NCI-H146 treated with DMSO at 0.1 percent for 48 hours (cell line): ENCODE measurements at regions not wholly inside any gene's neighbourhood (a gene's known extent, or its start where the extent isn't known, plus 50 kb on each side); places are given as distances from the start of the nearest gene placed in this dataset.

Experiments
- DNase-seq: peaks from one replicate; lab custom pipeline; 2025; ENCODE audit not compliant: unreplicated experiment; lab: John Stamatoyannopoulos, UW

- no peak for DNase-seq
Observed at GRCh38 chr3:146929696-146930095, 324.6 kb upstream of the PLSCR5 start.

DNA sequence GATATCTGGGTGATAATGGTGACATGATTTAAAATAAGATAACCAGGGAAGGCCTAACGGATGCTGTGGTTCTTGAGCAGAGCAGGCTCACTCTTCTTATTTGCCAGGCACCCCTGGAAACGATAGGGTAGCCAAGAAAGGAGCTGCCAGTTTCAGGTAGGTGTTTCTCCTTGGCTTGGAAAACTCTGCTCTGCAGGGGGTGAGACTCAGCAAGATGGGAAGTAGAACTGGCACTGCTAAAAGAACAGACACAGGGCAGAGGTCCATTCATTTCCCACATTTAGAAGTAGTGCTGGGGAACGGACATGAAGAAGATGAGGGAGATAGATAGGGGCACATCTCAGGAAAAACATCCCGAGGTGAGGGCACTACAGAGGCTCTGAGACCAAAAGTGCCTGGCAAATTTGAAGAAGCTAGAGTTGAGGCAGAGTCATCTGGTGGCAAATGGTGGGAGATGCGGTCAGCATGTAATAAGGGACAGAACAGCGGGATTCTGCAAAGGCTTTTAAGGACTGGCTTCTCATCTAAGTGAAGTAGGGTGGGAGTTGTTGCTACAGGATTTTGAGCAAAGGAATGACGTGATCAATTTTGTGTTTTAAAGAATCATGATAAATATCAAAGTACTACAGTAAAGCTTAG is 323.4 kb upstream of the PLSCR5 start:
- no peak for DNase-seq

DNA sequence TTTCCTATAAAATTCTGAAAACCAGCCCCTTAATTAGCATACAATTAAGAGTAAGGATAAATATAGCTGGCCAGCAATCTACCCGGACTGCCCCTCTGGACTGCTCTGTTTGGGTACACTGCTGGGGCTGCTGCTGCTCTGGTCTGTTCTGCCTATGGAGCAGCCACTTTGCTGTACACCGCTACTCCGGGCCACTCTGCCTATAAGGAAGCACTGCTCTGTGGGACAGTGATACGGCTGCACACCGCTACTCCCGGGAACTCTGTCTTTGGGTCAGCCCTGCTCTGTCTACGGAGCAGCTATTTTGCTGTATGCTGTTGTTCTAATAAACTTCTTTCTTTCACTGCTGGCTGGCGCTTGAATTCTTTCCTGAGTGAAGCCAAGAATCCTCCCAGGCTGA is 316.5 kb upstream of the PLSCR5 start:
- no peak for DNase-seq

DNA sequence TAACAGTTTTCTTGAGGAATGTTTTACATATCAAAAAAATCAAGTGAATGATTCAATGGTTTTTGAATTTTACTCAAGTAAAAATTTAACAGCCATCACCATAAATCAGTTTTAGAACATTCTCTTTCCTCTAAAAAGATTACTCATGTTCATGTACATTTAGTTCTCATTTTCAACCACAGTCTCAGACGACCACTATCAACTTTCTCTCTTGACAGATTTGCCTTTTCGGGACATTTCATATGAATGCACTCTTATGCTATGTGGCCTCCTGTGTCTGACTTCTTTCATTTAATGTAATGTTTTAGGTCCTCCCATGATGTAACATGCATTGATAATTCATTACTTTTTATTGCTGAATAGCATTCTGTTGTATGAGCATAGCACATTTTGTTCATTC is 309.3 kb upstream of the PLSCR5 start:
- no peak for DNase-seq

- DNase-seq = no peak
Observed at GRCh38 chr3:146912241-146913015, 307.3 kb upstream of the PLSCR5 start.

GRCh38 chr3:146903927-146904326 is 298.8 kb upstream of the PLSCR5 start:
- DNase-seq = no peak

GRCh38 chr3:146899171-146899570 is 294.0 kb upstream of the PLSCR5 start:
- DNase-seq = no peak

GRCh38 chr3:146896711-146897110 is 291.6 kb upstream of the PLSCR5 start:
- DNase-seq = no peak

- no peak for DNase-seq
Observed at GRCh38 chr3:146895026-146895749, 290.0 kb upstream of the PLSCR5 start.

GRCh38 chr3:146894406-146894805 is 289.3 kb upstream of the PLSCR5 start:
- no peak for DNase-seq

DNA sequence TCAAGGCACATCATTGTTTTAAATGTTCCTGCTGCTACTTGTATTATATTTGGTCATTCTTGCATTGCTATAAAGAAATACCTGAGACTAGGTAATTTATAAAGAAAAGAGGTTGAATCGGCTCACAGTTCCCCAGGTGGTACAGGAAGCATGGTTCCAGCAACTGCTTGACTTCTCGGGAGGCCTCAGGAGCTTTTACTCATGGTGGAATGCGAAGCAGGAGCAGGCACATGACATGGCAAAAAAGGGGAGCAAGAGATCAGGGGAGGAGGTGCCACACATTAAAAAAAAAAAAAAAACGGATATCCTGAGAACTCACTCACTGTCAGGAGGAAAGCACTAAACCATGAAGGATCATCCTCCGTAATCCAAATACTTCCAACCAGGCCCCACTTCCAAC is 286.9 kb upstream of the PLSCR5 start:
- DNase-seq = no peak

- DNase-seq = no peak
Observed at GRCh38 chr3:146889626-146890025, 284.5 kb upstream of the PLSCR5 start.

DNA sequence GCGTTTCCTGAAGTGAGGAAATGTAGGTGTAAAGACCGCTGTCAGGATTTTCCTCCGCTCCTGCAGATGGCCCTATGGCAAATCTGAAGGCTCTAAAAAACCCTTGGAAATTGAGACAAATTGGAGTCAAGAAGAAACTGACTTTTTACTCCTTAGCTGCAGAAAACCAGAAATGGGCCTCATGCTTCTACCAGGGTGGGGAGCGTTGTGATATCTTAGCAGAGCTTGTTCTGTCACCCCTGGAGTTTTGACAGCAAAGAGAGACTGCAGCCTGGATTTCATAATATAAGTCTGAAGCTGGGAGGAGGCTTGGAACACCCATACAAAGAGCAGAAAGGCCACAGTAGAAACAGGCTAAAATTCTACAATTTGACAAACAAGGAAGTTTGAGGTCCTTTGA is 283.0 kb upstream of the PLSCR5 start:
- DNase-seq = no peak

DNA sequence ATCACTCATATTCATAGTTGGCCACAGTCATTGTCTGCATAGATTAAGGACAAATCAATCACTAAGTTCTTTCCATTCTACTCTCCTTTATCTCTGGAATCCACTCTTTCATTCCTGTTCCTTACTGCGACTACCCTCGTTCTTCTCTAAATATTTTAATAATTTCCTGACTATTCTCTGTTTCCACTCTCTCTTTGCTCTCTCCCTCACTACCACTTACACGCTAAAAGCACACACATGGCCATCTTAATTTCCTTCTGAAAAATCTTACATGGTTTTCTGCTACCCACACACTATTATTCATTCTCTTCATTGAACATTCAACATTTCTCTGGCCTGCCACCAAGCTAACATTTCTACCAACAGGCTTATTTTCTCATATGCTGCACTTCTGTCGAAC is 279.6 kb upstream of the PLSCR5 start:
- no peak for DNase-seq

- no peak for DNase-seq
Observed at GRCh38 chr3:146884296-146884695, 279.1 kb upstream of the PLSCR5 start.

DNA sequence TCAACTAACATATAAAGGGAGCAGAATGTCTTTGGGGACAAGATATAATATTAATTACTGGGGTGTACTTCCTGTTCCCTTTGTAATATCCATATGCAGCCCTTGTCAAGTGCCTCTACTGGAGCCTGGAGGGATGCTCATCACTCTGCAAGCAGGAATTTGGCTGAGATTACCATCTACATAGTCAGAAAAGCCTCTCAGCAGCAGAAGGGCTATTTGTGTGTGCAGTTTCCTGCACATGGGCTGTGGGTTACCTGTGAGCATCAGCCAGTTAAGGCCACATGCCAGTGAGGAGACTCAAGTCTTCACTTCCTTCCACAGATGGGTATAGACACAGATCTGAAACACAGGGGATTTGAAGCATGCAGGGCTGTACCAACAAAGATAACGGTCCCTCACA is 278.1 kb upstream of the PLSCR5 start:
- no peak for DNase-seq

DNA sequence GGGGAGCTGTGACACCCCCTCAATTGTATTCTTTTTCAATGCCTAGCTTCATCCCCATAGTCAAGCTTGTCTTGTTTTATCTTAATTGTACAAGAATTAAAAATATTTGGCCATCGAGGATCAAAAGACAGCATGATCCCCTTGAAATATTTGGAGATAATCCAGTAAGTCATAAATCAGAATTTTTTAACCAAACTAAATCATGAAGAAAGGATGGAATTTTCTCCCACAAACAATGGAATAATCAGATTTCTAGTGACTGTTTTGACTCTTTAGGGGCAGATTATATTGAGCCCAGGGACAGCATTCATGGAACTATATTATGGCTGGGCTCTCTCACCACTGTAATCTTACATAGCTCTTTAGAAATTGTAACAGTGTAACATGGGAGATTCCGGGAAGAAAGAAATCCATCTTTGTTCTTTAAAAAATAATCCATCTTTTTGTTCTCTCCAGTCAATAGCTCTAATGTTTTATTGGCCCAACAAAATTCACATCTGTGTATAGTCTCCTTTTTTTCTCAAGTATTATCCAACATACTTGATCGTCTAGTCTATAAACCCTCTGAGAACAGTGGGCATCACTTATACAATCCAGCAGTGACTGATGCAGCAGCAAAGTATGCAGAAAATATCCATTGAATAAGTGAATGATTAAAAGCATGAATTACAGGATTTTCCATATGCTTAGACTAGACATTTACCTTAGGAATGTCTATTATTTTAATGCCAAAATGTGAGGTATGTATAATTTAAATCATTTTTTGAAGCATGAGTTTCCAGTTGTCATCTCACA is 277.0 kb upstream of the PLSCR5 start:
- DNase-seq = no peak

- no peak for DNase-seq
Observed at GRCh38 chr3:146881356-146881755, 276.2 kb upstream of the PLSCR5 start.

- no peak for DNase-seq
Observed at GRCh38 chr3:146873748-146874147, 268.6 kb upstream of the PLSCR5 start.

GRCh38 chr3:146865175-146865755 is 260.1 kb upstream of the PLSCR5 start:
- DNase-seq = no peak

DNA sequence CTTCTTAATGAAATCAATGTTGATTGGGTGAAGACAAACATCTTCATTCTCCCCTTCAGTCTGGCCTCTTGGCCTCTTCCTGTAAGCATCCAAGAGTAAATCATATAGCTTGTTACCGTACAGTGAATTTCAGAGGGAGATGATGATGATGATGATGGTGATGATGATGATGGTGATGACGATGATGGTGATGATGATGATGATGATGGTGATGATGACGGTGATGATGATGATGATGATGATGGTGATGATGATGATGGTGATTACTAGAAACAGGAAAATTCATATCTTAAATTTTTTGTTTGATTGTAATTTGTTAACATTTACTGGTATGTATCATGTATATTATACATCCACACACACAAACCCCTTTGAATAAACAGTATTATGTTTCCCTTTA is 256.1 kb upstream of the PLSCR5 start:
- no peak for DNase-seq
